Middle frontal gyrus (tissue), 1 donor: ENCODE measurements at regions not wholly inside any gene's neighbourhood (a gene's known extent, or its start where the extent isn't known, plus 50 kb on each side); places are given as distances from the start of the nearest gene placed in this dataset.
"Not testable (repeated sequence)": the region's sequence is repeated elsewhere in the genome, so short reads cannot be mapped to it uniquely, and the experiment has no call there.

Source experiments
- DNase-seq: peaks from one replicate; pipeline ENCODE4 v3.0.0-alpha.2; 2015; ENCODE audit warnings: low spot score; ENCODE audit errors: extremely low spot score

DNA sequence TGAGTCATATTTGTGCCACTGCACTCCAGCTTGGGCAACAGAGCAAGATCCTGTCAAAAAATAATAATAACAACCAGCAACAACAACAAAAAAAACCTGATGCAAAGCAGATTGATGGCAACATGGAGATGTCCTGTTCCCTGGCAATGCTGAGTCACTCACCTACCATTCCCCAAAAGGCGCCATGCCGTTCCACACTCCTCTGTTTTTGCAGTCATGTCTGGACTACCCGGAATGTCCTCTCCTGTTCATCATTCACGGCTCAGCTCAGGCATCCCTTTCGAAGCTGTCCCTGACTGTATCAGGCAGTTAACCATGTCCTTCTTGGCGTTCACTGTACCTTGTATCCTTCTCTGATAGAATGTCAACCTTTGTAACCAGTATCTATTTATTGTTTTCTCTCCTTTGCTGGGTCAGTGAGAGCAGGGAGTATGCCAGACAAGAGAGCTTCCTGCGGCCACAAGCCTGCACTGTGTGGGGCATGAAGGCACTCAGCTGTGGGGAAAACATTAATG is 147.7 kb downstream of the ABCC12 start:
- no peak for DNase-seq

DNA sequence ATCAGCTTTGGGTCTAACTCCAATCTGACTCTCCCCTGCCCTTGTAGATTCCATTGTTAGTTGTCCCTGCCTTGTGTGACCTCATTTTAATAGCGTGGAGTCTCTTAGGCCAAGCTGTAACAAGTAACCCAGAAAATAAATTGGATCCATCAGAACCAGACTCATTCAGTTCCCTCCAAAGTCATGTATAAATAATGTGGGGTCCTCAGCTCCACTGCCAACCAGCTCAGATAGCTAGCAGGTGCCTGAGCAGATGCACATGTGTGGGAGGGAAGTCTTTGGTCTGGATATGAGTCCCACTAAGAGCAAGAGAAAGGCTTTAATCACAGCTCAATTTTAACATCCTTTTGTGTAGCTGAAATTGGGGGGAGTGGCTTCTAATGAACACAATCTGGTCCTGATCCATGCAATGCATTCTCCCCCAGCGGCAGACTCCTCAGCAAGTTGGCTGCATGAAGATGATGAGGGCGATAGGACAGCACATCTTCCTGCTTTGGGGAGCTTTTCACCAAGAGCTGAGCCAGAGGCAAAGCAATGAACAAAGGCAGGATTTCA is 151.6 kb downstream of the ABCC12 start:
- no peak for DNase-seq

DNA sequence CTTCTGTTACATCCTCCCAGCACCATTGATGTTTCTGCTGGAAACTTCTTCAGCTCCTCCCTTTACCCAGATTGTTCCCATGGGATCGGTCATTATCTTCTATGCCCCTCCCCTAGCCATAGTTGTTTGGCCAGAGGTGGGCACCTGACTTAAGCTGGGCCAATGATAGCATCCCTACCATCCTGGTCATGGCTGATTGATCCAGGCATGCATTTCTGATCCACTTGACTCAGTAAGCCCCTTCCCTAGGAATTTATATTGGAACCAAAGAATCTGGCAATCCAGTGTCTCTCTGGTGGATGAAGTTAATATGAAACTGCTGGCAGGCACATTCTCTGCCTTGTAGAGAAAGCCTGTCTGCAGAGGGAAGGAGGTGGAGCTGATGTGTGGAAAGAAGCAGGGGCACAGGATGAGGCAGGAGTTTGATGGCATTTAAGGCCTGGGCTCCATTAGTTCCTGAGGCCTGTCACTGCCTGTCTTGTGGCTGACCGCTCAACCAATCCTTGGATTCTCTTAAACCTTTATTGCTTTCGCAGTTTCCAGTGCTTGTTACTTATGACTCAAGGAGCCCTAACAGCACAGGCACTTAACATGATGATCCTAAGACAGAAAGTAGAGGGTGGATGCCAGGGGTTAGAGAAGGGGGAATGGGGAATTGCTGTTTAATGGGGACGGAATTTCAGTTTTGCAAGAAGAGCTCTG is 152.4 kb downstream of the ABCC12 start:
- no peak for DNase-seq

DNA sequence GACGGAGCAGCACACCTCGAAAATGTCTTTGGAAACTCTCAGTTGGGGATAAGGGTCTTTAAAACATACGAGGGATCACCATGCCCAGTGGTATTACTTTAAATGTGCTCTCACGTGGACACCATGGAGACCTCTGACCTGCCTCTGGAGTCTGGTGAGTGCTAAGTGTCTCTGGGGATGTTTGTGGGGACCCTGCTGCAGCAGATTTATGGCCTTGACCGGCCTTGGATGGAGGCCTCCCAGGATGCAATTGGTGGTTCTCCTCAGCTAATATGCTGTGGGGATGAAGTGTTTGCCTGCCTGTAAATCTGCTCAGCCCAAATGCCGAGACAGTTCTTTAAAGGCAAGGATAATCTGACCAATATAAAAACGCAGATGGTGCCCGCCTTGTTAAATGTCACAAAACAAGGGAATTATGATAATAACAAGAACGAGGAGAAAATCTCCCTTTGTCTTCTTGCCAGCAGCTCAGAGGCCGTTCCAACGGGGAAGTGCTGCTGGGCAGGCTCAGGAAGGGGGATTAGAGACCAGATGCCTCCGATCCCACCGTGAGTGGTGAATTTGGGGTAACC is 154.4 kb downstream of the ABCC12 start:
- DNase-seq = no peak

DNA sequence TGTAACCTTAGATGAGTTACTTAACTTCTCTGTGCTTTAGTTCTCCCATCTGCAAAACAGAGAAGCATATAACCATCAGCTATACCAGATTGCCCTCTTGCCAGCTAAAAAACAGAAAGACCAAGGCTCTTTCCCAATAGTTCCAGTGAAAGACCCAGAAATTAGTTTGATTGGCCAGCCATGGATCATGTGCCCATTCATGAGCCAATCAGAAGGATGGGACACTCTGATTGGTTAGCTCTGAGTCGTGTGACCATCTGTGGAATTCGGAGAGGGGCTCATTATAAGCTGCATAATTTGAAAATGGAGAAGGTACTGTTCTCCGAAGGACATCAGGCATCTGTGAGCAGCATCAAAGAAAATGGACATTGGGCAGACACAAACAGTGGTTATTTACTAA is 155.2 kb downstream of the ABCC12 start:
- no peak for DNase-seq

DNA sequence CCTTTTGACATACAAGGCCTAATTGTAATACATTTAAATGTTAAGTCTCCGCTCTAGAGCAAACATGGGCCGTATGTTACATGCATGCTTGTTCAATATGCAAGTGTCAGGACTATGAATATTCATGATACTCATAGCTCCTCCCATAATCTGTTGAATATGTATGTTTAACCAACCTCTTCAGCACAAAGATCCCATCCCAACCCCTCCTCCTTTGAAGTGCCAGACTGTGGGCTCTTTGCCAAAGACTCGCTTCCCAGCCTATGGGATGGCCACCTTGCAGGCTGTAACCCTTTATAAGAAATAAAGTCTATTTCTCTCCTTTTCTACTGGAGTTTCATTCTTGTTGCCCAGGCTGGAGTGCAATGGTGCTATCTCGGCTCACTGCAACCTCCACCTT is 156.2 kb downstream of the ABCC12 start:
- no peak for DNase-seq

DNA sequence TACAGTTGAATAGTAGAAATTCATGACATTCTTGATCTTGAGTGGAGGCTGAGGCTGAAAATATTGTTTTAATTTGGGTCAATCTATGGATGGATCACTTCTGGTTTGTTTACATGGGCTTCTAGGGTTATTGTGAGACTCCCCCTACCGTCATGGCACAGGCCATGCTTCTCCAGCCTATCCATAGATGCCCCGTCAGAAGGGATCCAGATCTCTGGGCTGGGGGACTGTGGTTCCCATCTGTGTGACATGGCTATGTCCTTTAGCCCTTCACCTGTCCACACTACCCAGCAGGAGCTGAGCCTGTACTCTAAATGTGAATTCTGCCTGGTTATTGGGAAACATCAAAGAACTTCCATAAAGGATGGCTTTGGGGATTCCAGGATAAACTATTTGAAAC is 160.4 kb downstream of the ABCC12 start:
- no peak for DNase-seq

DNA sequence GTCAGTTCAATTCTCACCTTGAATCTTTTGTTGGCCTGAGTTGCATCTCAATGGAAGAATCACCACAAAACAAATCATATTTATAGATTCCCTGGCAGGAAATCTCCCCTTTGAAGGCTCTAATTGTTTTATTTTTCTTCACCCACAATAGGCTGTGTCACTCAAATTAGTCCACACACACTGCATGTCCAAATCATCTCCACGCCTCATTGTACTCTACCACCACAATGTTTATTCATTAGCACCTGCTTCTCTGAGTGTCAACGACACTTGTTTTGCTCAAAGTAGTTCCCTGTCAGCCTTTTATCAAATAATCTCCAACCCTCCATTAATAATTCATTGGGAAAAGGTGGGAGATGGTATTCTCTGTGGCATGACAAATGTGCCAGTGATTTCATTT is 164.3 kb downstream of the ABCC12 start:
- DNase-seq = no peak

DNA sequence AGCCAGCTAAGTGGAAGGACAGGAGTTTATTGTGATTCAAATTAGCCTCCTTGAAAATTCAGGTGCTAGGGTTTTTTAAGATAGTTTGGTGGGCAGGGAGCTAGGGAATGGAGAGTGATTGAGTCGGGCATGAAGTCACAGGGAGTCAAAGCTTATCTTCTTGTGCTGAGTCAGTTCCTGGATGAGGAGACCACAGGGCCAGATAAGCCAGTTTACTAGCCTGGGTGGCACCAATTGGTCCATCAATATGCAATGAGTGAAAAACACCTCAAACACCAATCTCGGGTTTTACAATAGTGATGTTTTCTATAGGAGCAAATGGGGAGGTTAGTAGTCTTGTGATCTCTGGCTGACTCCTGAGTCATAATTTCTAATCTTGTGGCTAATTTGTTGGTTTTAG is 165.1 kb downstream of the ABCC12 start:
- DNase-seq = no peak

DNA sequence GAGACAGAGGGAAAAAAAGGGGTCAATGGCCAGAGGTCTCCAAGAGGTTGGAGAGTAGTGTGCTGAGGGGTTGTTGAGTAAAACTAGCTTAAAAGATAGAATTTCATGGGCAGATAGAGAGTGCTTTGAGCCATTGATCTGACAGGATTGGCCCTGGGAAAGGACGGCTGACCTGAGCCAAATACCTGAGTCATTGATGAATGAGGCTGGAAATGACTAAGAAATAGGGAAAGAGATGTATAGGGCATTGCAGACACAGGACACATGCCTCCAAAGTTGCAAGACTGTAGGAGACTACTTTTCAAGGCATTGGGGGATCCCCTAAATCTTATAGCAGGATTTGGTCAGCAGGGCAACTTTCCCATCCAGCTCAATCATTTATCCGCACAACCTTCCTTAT is 168.7 kb downstream of the ABCC12 start:
- no peak for DNase-seq

DNA sequence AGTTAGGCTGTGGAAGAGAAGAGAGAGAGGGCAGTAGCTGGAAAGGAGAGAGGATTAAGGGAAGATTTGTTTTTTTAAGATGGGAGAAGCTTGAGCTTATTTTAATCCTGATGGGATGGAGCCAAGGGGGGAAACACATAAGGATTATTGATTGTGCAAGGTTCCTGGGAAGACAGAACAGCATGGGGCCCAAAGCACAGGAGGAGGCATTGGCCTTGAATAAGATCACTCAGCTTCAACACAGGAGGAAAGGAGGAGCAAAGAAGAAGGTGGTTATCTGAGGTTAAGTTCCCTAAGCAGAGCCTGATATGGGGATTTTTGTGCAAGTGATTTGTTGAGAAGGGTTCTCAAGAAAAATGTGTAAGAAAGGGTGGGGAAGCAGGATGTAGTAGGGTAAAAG is 169.8 kb downstream of the ABCC12 start:
- no peak for DNase-seq

DNA sequence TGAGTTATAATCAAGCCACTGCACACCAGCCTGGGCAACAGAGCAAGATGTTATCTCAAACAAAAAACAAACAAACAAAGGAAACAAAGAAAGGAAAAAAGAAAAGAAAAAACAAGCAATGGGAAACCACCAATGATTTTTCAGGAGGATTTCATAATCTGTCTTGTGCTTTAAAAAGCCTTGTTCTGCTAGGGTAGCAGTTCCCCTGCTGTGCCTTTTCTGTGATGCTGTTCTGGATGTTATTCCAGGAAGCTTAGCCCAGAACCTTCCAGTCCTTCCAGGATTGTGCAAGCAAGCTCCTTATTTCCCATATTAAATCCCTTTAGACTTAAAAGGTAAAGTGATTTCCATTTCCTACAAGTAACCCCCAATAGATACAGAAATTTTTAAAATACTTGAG is 171.1 kb downstream of the ABCC12 start:
- DNase-seq = no peak

DNA sequence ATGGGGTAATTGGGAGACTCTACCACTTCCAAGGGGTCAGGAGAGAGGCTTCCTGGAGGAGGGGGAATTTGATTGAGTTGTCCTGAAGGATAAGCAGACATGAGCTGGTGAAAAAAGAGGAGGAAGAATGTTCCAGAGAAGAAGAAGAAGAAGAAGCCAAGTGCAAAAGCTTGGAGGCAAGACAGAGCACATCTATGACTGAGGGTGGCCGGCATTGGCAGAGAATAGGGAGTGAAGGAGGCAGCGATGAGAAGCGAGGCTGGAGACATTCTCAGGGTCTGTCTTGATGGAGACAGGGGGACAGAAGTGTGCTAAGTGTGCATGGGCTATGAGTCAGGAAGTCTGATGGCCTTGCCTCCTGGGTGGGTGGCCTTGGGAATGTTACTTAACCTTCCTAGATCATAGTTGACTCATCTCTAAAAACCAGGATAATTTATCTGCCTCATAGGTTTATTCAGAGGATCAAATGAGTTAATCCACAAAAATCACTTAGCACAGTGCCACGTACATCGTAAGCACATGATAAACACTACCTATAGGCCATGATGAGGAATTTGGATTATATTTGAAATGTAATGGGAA is 171.7 kb downstream of the ABCC12 start:
- DNase-seq = no peak

DNA sequence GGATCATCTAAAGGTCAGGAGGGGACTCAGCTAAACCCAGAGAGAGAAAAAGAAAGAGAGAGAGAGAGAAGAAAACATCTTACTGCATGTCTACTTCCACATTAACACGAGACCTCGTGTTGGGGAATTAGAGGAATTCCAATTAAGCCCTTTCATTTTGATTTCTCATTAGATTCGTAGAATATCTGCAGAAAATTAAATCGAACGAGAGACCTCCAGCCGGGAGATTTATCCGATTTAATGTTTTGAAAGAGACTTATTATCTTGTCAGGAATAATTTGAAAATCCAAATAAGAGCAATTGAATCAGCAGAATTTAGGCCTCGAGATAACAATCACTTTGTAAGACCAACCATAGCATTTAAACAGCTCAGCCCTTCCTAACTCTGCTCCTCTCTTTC is 175.6 kb downstream of the ABCC12 start:
- no peak for DNase-seq

DNA sequence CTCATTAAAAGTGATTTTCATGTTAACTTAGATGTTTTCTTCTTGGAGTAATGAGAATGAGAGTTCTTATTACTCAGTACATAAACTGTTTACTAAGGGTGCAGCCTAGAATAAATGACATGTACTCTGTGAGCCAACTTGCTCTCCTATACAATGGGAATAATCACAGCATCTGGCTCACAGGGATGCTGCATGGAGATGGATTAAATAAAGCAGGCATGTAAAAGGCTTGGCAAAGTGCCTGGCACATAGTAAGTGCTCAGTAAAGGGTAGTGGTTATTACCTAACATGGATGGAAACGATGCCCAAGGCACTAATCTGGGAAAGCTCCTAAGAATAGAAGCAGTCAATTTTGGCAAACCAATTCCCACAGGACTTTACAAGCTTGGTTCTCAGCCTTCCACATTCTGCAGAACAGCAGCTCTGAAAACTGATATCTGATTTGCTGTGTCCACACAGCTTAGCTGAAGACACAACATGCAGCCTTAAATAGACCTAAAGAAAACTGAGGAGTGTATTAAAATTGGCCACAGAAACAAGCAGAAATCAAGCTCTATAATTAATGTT is 176.1 kb downstream of the ABCC12 start:
- DNase-seq = peak; percentile 35

DNA sequence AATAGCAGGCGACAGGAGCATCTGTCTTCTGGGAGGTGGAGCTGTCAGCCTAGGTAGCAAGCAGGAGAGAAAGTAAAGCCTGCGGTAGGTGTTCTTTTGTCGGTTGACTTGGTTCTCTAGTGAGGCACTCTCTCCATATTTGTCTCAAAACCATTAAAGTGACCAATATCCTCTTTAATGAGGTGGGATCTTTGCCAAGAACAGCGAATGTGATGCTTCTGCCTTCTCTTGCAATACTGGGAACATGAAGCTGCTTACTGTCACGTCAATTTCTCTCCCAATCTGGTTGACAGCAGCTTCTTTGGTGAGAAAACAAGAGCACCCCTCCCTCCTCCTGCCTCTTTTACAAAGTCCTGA is 176.7 kb downstream of the ABCC12 start:
- no peak for DNase-seq

DNA sequence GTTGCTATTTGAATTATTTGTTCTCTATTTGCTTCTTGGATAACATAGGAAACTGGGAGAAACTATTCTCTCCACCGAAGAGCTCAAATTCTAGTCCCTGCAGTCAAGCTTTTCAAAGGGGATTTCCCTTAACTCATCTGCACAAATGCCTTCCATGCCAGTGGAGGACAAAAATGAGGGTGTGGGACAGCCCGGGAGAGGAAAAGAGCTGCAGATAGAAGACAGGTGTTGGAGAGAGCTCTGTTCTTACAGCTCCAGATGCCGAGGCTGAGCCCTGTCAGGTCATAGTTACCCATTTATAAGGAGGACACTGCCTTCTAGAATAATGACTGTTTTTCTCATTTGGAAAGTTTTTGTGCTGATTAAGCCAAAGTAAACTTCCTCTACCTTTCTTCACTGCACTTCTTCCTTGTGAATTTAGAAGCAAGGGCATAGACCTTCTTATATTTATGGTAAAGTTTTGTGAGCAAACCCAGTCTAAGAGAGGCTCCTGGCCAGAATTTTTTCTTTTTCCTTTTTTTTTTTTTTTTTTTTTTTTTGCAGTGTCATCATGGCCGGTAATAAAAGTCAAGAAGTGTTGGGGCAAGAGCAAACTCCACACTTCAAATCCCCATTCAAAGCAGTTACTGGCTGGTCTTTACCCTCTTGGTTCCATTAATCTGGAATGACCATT is 177.2 kb downstream of the ABCC12 start:
- DNase-seq = no peak

DNA sequence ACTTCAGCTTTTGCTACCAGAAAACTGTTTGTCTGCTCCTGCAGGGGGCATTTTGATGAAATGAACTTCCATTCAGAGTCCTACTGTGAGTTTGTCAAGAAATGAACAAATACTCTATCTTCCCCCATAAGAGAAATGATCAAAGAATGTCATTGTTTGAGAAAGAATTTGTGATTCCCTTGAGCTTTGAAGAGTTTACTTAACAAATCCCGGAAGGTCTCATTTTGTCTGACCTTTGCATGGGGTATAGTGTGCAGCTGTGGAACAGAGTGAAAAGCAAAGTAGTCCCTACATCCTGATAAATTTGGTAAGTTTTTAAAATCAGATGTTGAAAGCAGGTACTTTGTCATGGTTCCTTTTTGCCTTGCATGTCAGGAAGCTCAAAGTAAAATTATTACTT is 178.0 kb downstream of the ABCC12 start:
- no peak for DNase-seq

DNA sequence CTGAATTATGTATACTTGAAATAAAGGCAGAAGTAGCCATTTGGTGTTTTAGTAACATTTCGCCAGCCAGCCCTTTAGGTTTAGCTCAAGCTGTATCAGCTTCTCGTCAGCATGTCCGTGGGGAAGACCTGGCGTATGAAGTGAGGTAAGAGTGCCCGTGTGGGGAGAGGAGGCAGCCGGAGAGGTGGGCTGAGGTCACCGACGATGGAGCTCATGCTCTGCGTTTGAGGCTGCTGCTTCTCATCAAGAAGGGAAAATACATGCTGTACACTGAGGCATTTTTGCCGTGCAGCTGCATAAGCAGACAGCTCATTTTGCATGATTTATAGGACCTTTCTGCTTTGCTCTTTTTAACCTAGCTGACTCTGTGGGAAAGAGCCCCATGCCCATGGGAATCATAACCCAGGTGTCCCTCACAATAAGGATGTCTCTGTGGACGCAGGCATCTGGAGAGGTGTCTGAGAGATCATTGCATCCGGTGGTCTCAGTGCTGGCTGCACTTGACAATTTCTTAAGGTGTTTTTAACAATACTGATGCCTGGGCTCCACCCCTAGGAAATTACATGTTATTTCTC is 179.1 kb downstream of the ABCC12 start:
- DNase-seq = no peak

DNA sequence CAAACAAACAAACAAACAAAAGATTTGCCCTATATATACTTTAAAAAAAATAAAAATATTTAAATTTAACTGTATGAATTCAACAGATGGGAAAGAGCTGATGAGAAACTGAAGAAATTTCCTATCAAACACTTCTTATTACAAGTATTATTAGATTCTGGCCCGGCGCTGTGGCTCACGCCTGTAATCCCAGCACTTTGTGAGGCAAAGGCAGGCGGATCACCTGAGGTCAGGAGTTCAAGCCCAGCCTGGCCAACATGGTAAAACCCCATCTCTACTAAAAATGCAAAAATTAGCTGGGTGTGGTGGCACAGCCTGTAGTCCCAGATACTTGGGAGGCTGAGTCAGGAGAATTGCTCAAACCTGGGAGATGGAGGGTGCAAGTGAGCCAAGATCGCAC is 180.8 kb downstream of the ABCC12 start:
- DNase-seq = not testable (repeated sequence)

DNA sequence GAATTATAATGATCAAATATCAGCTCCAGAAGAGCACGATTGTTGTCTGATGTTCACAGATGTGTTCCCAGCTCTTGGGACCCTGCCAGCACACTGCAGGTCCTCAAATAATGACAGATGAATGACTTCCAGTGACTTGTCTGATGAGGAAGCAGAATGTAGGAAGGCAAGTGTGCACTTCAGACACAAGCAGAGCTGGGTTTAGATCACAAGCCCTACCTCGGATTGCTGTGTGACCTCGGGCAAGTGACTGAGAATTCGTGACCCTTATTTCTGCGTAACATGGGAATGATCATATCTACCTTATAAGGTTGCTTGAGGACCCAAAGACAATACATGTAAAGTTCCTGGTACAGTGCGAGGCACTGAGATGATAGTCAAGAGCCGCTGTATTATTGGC is 182.2 kb downstream of the ABCC12 start:
- no peak for DNase-seq
